ENCODE measurements at regions not wholly inside any gene's neighbourhood (a gene's known extent, or its start where the extent isn't known, plus 50 kb on each side); places are given as distances from the start of the nearest gene placed in this dataset.
"Not testable (repeated sequence)": the region's sequence is repeated elsewhere in the genome, so short reads cannot be mapped to it uniquely, and the experiment has no call there.

DNA sequence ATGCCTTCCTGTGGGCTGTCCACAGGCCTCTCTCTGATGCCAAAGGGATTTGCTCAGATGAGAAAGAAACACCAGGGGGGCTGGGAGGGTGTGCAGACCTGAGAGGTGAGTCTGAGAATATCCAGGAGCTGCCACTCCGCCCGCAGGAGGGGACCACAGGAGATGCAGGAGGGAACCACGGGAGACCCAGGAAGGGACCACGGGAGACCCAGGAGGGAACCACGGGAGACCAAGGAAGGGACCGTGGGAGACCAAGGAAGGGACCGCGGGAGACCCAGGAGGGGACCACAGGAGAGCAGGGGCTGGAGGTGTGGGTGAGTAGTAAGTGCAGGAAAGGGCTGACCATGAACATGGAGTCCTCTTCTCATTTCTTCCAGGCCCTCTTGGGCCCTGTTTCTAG lies 74.6 kb upstream of the SFSWAP start:
- no peak for DNase-seq (ENCODE audit: extremely low spot score)
- Histone ChIP-seq H3K27ac (ENCODE audit: low read depth) (no peak overlapping the region), H3K4me3 (ENCODE audit: low read depth, low read length) (no peak overlapping the region), H3K36me3 (ENCODE audit: insufficient read depth) (no peaks in the 10 kb centered on the region), H3K4me1 (ENCODE audit: insufficient read depth) (no peaks in the 10 kb centered on the region)
- WGBS, result 92% methylated on average over 8 of the region's 8 CpGs

DNA sequence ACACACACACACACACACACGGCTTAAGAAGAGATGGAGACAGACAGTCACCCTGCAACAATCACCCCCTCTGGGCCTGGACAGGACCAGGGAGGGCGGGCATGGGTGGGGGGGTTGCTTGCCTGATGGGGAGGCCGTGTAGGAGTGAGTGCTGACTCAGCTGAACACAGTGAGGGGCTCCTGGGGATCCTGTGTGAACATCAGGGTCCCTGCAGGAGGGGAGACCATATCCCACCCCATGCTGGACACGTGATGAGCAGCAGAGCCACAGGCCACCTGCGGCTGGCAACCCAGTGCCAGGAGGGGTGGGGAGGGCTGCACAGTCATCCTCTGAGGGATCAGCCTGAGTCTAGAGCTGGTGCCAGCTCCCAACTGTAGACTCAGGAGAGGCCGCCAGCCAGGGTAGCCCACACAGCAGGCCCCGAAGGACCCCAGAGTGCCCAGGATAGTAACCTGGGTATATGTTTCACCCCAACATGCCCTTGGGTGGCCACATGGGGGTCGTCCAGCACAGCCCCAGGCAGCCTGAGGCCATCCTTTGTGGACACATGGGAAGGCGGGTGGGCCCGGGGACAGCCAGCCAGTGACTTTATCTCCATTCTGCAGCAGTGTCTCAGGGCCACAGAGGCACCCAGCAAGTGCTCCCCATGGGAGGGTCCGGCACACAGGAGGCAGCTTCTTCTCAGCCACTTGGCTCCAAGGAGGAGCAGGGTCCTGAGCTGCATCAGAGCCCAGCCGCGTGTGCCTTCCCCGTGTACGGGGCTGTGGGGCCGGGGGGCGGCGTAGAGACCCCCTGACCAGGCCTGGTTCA lies 73.7 kb upstream of the SFSWAP start:
- no peak overlapping the region for H3K4me3 ChIP-seq (ENCODE audit: low read depth, low read length)
- no peaks in the 10 kb centered on the region for H3K4me1 ChIP-seq (ENCODE audit: insufficient read depth)
- H3K27ac ChIP-seq (ENCODE audit: low read depth), result no peak overlapping the region
- 77% methylated on average over 18 of the region's 18 CpGs for WGBS
- DNase-seq (ENCODE audit: extremely low spot score), result no peak
- no peaks in the 10 kb centered on the region for H3K36me3 ChIP-seq (ENCODE audit: insufficient read depth)

DNA sequence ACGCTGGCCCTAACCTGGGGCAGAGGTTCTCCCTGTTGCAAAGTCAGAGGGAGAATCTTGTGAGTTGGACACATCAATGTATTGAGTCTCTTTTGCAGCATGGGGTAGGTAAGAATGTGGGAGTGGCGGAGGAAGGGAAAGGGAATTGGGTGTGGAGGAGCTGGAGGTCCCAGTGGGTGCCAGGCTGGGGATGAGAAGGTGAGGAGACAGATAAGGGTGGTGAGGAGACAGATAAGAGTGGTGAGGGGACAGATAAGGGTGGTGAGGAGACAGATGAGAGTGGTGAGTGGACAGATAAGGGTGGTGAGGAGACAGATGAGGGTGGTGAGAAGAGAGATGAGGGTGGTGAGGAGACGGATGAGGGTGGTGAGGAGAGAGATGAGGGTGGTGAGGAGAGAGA lies 72.9 kb upstream of the SFSWAP start:
- no peaks in the 10 kb centered on the region for H3K4me1 ChIP-seq (ENCODE audit: insufficient read depth)
- H3K4me3 ChIP-seq (ENCODE audit: low read depth, low read length), result no peak overlapping the region
- H3K27ac ChIP-seq (ENCODE audit: low read depth), result no peak overlapping the region
- no peak for DNase-seq (ENCODE audit: extremely low spot score)
- WGBS, result 73% methylated on average over 3 of the region's 3 CpGs
- H3K36me3 ChIP-seq (ENCODE audit: insufficient read depth), result no peaks in the 10 kb centered on the region

DNA sequence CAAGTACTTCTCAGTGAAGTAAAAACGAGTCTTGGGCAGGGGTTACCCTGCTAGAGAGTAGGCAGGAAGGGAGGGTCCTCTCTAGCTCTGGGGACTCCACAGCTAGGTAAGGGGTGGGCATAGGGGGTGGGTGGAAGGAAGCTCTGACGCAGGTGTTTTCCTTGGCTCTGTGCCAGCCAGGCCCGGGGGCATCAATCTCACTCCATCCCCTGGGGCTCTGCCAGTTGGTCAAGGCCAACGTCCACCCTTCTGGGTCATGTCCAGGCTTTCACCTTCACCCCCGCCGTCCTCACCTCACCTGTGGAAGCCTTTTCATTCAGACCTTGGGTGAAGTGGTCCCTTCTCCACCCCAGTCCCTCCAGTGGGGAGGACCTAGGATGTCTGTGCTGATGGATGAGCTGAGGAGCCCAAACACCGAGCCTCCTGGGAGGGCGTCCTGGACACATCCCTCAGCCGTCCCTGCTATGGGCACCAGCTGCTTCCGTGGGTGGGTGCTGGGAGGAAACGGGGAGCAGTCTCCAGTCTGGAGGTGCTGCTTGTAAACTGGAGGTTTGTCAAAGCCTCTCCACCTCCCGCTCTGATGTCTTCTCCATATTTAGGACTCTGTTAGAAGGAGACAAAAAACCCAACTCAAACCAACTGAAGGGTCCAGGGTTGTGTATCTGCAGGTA lies 71.5 kb upstream of the SFSWAP start:
- H3K4me3 ChIP-seq (ENCODE audit: low read depth, low read length), result no peak overlapping the region

DNA sequence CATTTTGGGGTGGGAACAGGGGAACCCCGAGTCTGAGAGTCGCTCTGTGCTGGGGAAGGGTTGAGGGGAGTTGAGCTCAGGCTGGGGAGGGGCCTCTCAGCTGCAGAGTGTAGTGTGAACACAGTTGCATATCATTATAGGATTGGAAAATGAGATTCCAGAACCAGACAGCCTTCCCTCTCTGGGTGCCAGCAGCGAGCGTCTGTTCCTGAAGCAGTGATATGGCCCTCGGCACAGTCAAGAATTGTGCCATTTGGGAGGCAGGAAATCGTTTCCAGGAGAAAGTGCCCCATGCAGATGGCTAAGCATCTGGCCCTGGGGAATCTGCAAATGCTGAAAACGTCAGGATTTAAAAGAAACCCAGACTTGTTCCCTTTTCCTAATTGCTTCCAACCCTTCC lies 70.4 kb upstream of the SFSWAP start:
- 58% methylated on average over 7 of the region's 7 CpGs for WGBS
- Histone ChIP-seq H3K36me3 (ENCODE audit: insufficient read depth) (no peaks in the 10 kb centered on the region), H3K4me1 (ENCODE audit: insufficient read depth) (no peaks in the 10 kb centered on the region), H3K27ac (ENCODE audit: low read depth) (no peak overlapping the region), H3K4me3 (ENCODE audit: low read depth, low read length) (no peak overlapping the region)
- DNase-seq (ENCODE audit: extremely low spot score), result no peak

More for the DNA sequence above, 71.5 kb upstream of the SFSWAP start:
- H3K4me1 ChIP-seq (ENCODE audit: insufficient read depth), result no peaks in the 10 kb centered on the region
- no peak for DNase-seq (ENCODE audit: extremely low spot score)
- 70% methylated on average over 12 of the region's 12 CpGs for WGBS
- no peak overlapping the region for H3K27ac ChIP-seq (ENCODE audit: low read depth)
- H3K36me3 ChIP-seq (ENCODE audit: insufficient read depth), result no peaks in the 10 kb centered on the region

DNA sequence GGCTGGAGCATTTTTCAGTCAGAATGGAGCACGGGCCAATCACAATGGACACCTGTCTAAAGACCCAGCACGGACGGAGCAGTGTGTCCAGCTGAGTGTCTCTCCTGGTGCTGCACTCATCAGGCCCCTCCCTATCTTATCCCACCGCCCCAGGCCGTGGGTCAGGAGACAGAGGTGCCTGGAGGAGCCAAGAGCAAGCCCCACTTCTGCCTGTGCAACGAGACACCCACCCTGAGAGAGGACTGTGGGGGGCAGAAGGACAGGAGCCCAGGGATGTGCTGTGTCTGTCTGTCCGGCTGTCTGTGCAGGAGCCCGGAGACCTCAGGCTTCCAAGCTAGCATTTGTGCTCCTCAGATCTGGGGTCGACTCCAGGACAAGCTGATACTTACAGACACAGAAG lies 69.6 kb upstream of the SFSWAP start:
- Histone ChIP-seq H3K4me3 (ENCODE audit: low read depth, low read length) (no peak overlapping the region), H3K36me3 (ENCODE audit: insufficient read depth) (no peaks in the 10 kb centered on the region), H3K4me1 (ENCODE audit: insufficient read depth) (no peaks in the 10 kb centered on the region), H3K27ac (ENCODE audit: low read depth) (no peak overlapping the region)
- WGBS, result 79% methylated on average over 9 of the region's 9 CpGs
- no peak for DNase-seq (ENCODE audit: extremely low spot score)

DNA sequence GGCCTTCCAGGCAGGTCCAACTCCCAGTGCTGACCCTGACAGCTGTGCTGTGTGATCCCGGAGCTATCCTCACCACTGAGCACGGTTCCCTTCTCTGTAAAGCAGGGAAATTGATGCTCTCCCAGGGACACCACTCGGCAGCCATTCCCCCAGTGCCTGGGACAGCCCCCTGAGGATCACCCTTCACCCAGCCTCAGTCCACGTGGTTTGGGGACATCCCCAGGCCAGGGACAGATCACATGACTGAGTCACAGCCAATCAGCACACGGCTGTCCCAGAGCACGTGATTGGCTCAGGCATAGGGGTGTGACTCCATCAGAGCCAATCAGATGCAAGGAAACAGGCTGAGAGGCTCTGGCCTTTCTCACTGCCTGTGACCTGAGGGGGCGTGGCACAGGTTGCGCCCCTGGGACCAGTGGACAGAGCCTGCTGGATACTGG lies 68.8 kb upstream of the SFSWAP start:
- Histone ChIP-seq H3K27ac (ENCODE audit: low read depth) (no peak overlapping the region), H3K36me3 (ENCODE audit: insufficient read depth) (no peaks in the 10 kb centered on the region), H3K4me3 (ENCODE audit: low read depth, low read length) (no peak overlapping the region), H3K4me1 (ENCODE audit: insufficient read depth) (no peaks in the 10 kb centered on the region)
- no peak for DNase-seq (ENCODE audit: extremely low spot score)
- 71% methylated on average over 8 of the region's 8 CpGs for WGBS

DNA sequence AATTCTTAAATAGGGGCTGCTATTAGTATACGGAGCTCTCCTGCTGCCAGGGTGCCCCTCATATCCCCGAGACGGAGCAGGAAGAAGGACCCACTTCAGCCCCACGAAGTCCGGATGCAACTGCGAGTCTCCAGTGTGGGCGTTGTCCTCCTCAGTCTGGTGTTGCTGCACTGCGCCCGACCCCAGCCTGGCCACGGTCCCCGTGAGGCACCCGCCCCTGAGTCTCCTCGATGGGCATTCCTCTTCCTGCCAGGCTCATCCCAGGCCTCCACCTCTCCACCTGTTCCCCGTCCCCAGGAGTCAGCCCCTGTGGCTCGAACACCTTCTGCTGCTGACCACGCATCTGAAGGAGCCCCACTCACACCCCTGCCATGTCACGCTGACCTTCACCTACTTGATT lies 68.1 kb upstream of the SFSWAP start:
- no peak for DNase-seq (ENCODE audit: extremely low spot score)
- 91% methylated on average over 17 of the region's 17 CpGs for WGBS

DNA sequence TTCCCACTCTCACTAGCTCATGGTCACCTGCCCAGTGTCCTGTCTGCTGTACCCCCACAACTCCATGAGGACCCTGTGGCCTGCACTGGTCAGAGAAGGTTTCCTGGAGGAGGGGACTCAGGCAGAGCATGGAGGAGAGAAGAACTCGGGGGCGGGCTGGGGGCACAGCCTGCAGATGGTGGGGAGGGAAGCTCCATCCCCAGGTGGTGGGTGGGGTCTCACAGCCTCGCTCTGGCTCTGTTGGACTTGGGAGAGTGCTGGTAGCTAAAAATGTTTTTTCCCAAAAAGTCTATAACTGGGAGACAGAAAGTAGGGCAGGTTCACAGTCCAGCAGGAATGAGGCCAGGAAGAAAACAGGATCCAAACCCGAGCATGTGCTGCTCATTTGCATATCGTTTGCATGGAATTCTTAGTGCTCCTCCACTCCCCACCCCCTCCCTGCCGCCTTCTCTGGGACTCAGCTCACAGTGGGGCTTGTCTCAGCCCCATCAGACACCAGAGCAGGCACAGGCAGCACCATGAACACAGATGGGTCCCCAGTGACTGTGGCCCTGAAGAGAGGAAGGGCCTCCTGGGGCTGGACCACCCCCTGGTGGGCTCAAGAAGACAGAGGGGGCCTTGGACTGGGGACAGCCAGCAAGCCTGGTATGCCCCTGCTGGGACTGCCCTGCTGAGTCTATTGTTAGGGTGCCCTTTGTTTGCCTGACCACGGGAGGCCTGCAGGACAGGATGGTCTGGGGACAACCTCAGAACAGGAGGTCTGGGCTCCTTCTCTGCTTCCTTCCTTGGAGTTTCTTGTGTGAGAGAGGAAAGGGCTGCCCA lies 67.0 kb upstream of the SFSWAP start:
- 43% methylated on average over 7 of the region's 7 CpGs for WGBS
- H3K27ac ChIP-seq (ENCODE audit: low read depth), result no peak overlapping the region

More for the DNA sequence above, 68.1 kb upstream of the SFSWAP start:
- H3K4me3 ChIP-seq (ENCODE audit: low read depth, low read length), result no peak overlapping the region
- H3K4me1 ChIP-seq (ENCODE audit: insufficient read depth), result no peaks in the 10 kb centered on the region
- no peak overlapping the region for H3K27ac ChIP-seq (ENCODE audit: low read depth)
- H3K36me3 ChIP-seq (ENCODE audit: insufficient read depth), result no peaks in the 10 kb centered on the region

DNA sequence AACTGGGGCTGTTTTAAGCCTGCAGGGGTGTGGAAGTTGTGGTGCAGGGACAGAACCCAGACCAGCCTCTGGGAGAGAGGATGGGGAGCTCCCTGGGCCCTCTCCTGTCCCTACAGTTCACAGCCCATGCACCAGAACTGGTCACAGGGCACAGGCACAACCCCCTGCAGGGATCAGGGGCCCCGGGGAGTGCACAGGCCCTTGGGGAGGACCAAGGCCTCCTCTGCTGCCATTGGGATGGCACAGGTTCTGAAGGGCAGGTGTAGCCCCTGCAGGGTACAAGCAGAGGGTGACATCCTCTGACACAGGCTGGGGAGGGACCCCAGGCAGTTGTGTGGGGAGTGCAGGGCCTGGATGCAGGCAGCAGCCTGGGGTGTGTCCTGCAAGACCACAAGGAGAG lies 66.4 kb upstream of the SFSWAP start:
- no peaks in the 10 kb centered on the region for H3K4me1 ChIP-seq (ENCODE audit: insufficient read depth)
- H3K27ac ChIP-seq (ENCODE audit: low read depth), result no peak overlapping the region
- H3K4me3 ChIP-seq (ENCODE audit: low read depth, low read length), result no peak overlapping the region
- no peak for DNase-seq (ENCODE audit: extremely low spot score)
- WGBS, result 78% methylated on average over 1 of the region's 1 CpG
- no peaks in the 10 kb centered on the region for H3K36me3 ChIP-seq (ENCODE audit: insufficient read depth)

More for the DNA sequence above, 67.0 kb upstream of the SFSWAP start:
- Histone ChIP-seq H3K4me1 (ENCODE audit: insufficient read depth) (no peaks in the 10 kb centered on the region), H3K4me3 (ENCODE audit: low read depth, low read length) (no peak overlapping the region), H3K36me3 (ENCODE audit: insufficient read depth) (no peaks in the 10 kb centered on the region)
- no peak for DNase-seq (ENCODE audit: extremely low spot score)

DNA sequence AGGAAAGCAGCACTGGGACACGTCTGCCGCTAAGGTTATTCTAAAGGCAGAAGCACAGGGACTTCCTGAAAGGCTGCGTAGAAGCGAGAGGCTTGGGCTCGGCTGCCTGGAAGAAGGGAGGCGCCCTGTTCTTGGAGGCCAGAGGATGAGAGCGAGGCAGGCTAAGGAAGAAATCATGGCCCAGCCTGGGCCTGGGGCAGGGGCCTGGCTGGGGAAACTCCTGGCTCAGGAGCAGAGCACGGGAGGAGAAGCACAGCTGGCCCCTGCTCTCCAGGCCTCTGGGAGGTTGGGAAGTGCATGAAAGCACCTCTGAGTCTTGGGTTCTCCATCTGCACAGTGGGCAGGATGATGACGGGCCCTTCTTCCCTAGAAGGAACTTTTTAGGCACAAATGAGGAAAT lies 66.0 kb upstream of the SFSWAP start:
- H3K36me3 ChIP-seq (ENCODE audit: insufficient read depth); H3K27ac ChIP-seq (ENCODE audit: low read depth); H3K4me3 ChIP-seq (ENCODE audit: low read depth, low read length); H3K4me1 ChIP-seq (ENCODE audit: insufficient read depth); DNase-seq (ENCODE audit: extremely low spot score): not testable (repeated sequence)
- 64% methylated on average over 9 of the region's 9 CpGs for WGBS

DNA sequence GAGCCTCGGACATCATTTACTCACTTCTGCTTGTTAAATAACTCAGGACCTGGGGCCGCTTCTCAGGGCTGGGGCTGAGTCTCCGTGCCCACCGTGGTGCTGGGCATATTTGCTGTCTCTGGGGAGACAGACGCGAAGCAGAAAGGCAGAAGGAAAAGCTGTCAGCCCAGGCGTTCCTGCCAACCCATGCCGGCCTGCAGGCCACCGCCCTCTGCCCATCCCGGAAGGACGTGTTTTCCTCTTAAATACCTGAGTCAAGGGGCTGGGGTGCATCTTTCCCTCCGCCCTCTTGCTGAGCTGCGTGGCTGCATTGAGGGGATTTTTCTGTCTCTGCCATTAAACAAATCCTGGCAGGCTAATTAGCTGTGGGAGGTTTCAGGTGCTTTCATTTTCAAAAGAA lies 65.3 kb upstream of the SFSWAP start:
- not testable (repeated sequence) for H3K27ac ChIP-seq (ENCODE audit: low read depth); H3K4me1 ChIP-seq (ENCODE audit: insufficient read depth); H3K36me3 ChIP-seq (ENCODE audit: insufficient read depth); DNase-seq (ENCODE audit: extremely low spot score); H3K4me3 ChIP-seq (ENCODE audit: low read depth, low read length)
- 33% methylated on average over 9 of the region's 13 CpGs for WGBS

DNA sequence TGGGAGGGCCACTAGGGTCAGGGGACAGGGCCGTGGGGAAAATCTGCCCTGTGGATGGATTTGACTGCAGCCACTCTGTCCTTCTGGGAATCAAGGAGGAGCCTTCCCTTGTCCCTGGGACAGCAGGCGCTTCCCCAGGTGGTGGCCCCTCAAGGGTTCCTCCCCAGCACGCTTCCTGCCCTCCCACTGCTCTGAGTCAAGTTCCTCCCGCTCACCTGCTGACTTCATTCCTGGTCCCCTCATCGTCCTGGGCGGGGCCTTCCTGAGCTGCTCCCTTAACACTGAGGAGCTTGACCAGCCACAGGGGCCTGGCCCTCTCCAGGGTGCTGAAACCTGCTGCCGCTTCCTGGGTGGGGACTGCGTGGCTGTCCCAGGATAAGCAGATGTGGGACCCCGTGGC lies 64.4 kb upstream of the SFSWAP start:
- not testable (repeated sequence) for H3K4me3 ChIP-seq (ENCODE audit: low read depth, low read length); H3K36me3 ChIP-seq (ENCODE audit: insufficient read depth); DNase-seq (ENCODE audit: extremely low spot score); H3K27ac ChIP-seq (ENCODE audit: low read depth); H3K4me1 ChIP-seq (ENCODE audit: insufficient read depth)
- 15% methylated on average over 6 of the region's 9 CpGs for WGBS

DNA sequence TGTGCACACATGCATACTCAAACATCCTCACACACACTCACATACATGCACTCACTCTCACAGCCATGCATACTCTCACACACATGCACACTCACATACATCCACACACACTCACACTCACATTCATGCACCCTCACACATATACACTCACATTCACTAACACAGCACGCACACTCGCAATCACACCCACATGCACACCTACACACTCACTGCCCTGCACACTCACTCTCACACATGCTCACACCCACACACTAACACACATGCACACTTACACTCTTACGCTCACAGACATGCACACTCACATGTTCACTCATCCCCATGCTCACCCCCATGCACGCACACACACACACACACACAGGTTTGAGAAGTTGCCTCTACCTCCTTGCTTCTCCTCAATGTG lies 63.2 kb upstream of the SFSWAP start:
- no peaks in the 10 kb centered on the region for H3K36me3 ChIP-seq (ENCODE audit: insufficient read depth)
- no peak overlapping the region for H3K27ac ChIP-seq (ENCODE audit: low read depth)
- no peak overlapping the region for H3K4me3 ChIP-seq (ENCODE audit: low read depth, low read length)
- no peak for DNase-seq (ENCODE audit: extremely low spot score)
- H3K4me1 ChIP-seq (ENCODE audit: insufficient read depth), result no peaks in the 10 kb centered on the region
- WGBS, result 94% methylated on average over 4 of the region's 4 CpGs
